Panc1 (cell line): ENCODE measurements at regions not wholly inside any gene's neighbourhood (a gene's known extent, or its start where the extent isn't known, plus 50 kb on each side); places are given as distances from the start of the nearest gene placed in this dataset.

ENCODE experiments used
- CTCF ChIP-seq: fragments of 450-650 bp; IDR thresholded peaks from 2 replicates; pipeline ENCODE4 v1.5.1; 2017; ENCODE audit warnings: mild to moderate bottlenecking
- TCF7L2 ChIP-seq: IDR thresholded peaks from 2 replicates; pipeline ENCODE4 v1.6.1; 2011; ENCODE audit warnings: mild to moderate bottlenecking, low read depth, low read length, inconsistent platforms

- TF ChIP-seq CTCF: no peak
- TF ChIP-seq TCF7L2: no peak
These were observed 123.5 kb upstream of the PREP start for GRCh38 chr6:105526225-105526872.
